K562 (cell line): ENCODE measurements at regions not wholly inside any gene's neighbourhood (a gene's known extent, or its start where the extent isn't known, plus 50 kb on each side); places are given as distances from the start of the nearest gene placed in this dataset.

Experiments used
- ATAC-seq: fragments of 200-7000 bp; cut with Tn5 transposase; 3 replicates; pipeline ENCODE4 v1.9.1; 2020; ENCODE audit warnings: moderate library complexity
- BruUV-seq: library from RNA; stranded (reverse); fragments of 400-500 nt; replicated peaks from 2 replicates; lab custom pipeline; 2021; lab: Mats Ljungman, UMichigan
- CTCF ChIA-PET: fragments of 300-600 bp; formaldehyde crosslinking; extraction: SDS; loops from one replicate; lab custom pipeline; 2021; ENCODE audit warnings: low intra/inter-chr PET ratio; lab: Yijun Ruan, JAX
- POLR2A ChIA-PET: fragments of 300-600, 350-650 bp; sonication (Branson Sonifier 250); formaldehyde crosslinking; extraction: SDS; loops from one replicate; lab custom pipeline; 2021; ENCODE audit warnings: antibody characterized with exemption, inconsistent platforms; lab: Yijun Ruan, JAX
- DNase-seq, 4 experiments: peaks; one replicate each; pipeline versions ENCODE4 v3.0.0 to v3.0.0-alpha.2; 2011 to 2018; ENCODE audit warnings: low spot score in 3 of 4, mixed read lengths in 3 of 4; ENCODE audit errors: extremely low read depth in 1 of 4
- FAIRE-seq: peaks from 2 replicates; lab custom pipeline; 2011; peaks lifted over from hg19 to GRCh38; lab: Jason Lieb, UNC
- H2AFZ ChIP-seq: 2 replicates; pipeline ENCODE4 v1.6.0; 2011; ENCODE audit warnings: low read depth, low read length, control low read depth, inconsistent platforms
- H3K27ac ChIP-seq: fragments of 200-600 bp; 3 replicates; pipeline ENCODE4 v1.8.0; 2011; ENCODE audit warnings: low read depth, mild to moderate bottlenecking, control low read depth, inconsistent platforms, low read length, moderate library complexity, mixed read lengths; ENCODE audit errors: extremely low read depth
- H3K27me3 ChIP-seq, 2 experiments: fragments of 300-600 bp in 1 of 2; 2 replicates in 1 of 2; 3 replicates in 1 of 2; pipeline versions ENCODE4 v1.6.0 to v1.8.0; 2011; ENCODE audit warnings: inconsistent platforms in 2 of 2, low read length in 2 of 2, mild to moderate bottlenecking in 1 of 2, mixed read lengths in 1 of 2, moderate library complexity in 1 of 2; ENCODE audit not compliant: control insufficient read depth in 2 of 2, insufficient read depth in 2 of 2
- H3K36me3 ChIP-seq: fragments of 300-600 bp; 3 replicates; pipeline ENCODE4 v1.8.0; 2011; ENCODE audit warnings: mild to moderate bottlenecking, low read length, inconsistent platforms; ENCODE audit not compliant: control insufficient read depth, insufficient read depth
- H3K4me1 ChIP-seq, 2 experiments: fragments of 200-600 bp in 1 of 2; replicated peaks in 1 of 2; 2 replicates in 1 of 2; 3 replicates in 1 of 2; pipeline versions ENCODE4 v1.5.1 to v1.8.0; 2011; ENCODE audit warnings: inconsistent platforms in 2 of 2, low read length in 2 of 2, mild to moderate bottlenecking in 1 of 2, mixed read lengths in 1 of 2, moderate library complexity in 1 of 2; ENCODE audit not compliant: control insufficient read depth in 2 of 2, insufficient read depth in 2 of 2
- H3K4me2 ChIP-seq: 2 replicates; pipeline ENCODE4 v1.6.1; 2011; ENCODE audit warnings: low read length, control low read depth, inconsistent platforms, mixed read lengths; ENCODE audit not compliant: insufficient read depth
- H3K4me3 ChIP-seq: fragments of 200-600 bp; sonication (generic), shearing (Covaris generic); 2 replicates; pipeline ENCODE4 v1.5.1; 2016; ENCODE audit warnings: control low read depth, inconsistent platforms
- H3K79me2 ChIP-seq: fragments of 200-600 bp; 3 replicates; pipeline ENCODE4 v1.8.0; 2011; ENCODE audit warnings: low read length, inconsistent platforms; ENCODE audit not compliant: control insufficient read depth, insufficient read depth
- H3K9ac ChIP-seq, 2 experiments: 2 replicates each; pipeline versions ENCODE4 v1.6.0 to v1.6.1; 2011; ENCODE audit warnings: low read depth in 2 of 2, low read length in 2 of 2, control low read depth in 1 of 2, inconsistent platforms in 1 of 2, mild to moderate bottlenecking in 1 of 2, mixed read lengths in 1 of 2; ENCODE audit not compliant: insufficient read depth in 1 of 2
- H3K9me1 ChIP-seq: one replicate; pipeline ENCODE4 v1.6.0; 2011; ENCODE audit warnings: inconsistent platforms, mild to moderate bottlenecking, low read length, moderate library complexity; ENCODE audit not compliant: control insufficient read depth, insufficient read depth
- H3K9me3 ChIP-seq: replicated peaks from 2 replicates; pipeline ENCODE4 v1.5.1; 2011; ENCODE audit warnings: low read depth, low read length, inconsistent platforms; ENCODE audit not compliant: control insufficient read depth, insufficient read depth
- H4K20me1 ChIP-seq: replicated peaks from 2 replicates; pipeline ENCODE4 v1.6.1; 2011; ENCODE audit warnings: low read length, inconsistent platforms, mixed read lengths; ENCODE audit not compliant: control insufficient read depth, insufficient read depth
- HLTF ChIP-seq: fragments of 450-650 bp; IDR thresholded peaks from 2 replicates; pipeline ENCODE4 v1.6.1; 2016
- HSF4 ChIP-seq: fragments of 250-450 bp; sonication (Bioruptor Pico); IDR thresholded peaks from 2 replicates; pipeline ENCODE4 v2.1.2; 2022; ENCODE audit warnings: mild to moderate bottlenecking, moderate library complexity, borderline replicate concordance
- OTX1 ChIP-seq: fragments of 450-650 bp; formaldehyde crosslinking; IDR thresholded peaks from 2 replicates; pipeline ENCODE4 v1.4.0; 2022; ENCODE audit warnings: mild to moderate bottlenecking
- ZBTB7A ChIP-seq: IDR thresholded peaks from 2 replicates; pipeline ENCODE4 v1.6.1; 2011; ENCODE audit warnings: low read depth, mild to moderate bottlenecking, low read length, moderate library complexity, borderline replicate concordance; ENCODE audit not compliant: control insufficient read depth
- ZNF766 ChIP-seq: fragments of 200-800 bp; sonication (Bioruptor generic); conservative IDR thresholded peaks from 2 replicates; pipeline ENCODE4 v1.6.1; 2016; ENCODE audit warnings: missing genetic modification characterization, missing compliant biosample characterization
- WGBS: fragments of 100-300 bp; shearing (Covaris generic); methylation state at CpG from one replicate; pipeline ENCODE4 v1.1.6; 2016; ENCODE audit warnings: low coverage, mixed read lengths; ENCODE audit not compliant: insufficient coverage; ENCODE audit errors: missing lambda C conversion rate; 5-methylcytosine and 5-hydroxymethylcytosine counted together
- in situ Hi-C: fragments of 300-500 bp; cut with MboI; formaldehyde crosslinking; loops from 4 replicates; pipeline ENCODE4 v1.15.0; 2018; ENCODE audit warnings: inconsistent platforms, mixed read lengths
- intact Hi-C: fragments of 100-400 bp; cut with micrococcal nuclease; formaldehyde crosslinking; loops from 2 replicates; pipeline ENCODE4 v1.14.2; 2022
- TF ChIP-seq, protein P1 (sequence below): fragments of 450-650 bp; conservative IDR thresholded peaks from 2 replicates; pipeline ENCODE4 v1.6.1; 2016; ENCODE audit warnings: missing genetic modification characterization, low read depth, mild to moderate bottlenecking, control low read depth, missing compliant biosample characterization
- TF ChIP-seq, protein P2 (sequence below): fragments of 250-450 bp; sonication (Bioruptor Pico); IDR thresholded peaks from 2 replicates; pipeline ENCODE4 v1.5.0; 2021; ENCODE audit warnings: mild to moderate bottlenecking, borderline replicate concordance
- TF ChIP-seq, protein P3 (sequence below), 3 experiments: fragments of 200-800 bp in 1 of 3; sonication (Bioruptor generic) in 1 of 3; sonication (generic) in 1 of 3; formaldehyde crosslinking in 1 of 3; IDR thresholded peaks; 2 replicates each; pipeline versions ENCODE4 v1.6.1 to v1.8.0; 2016 to 2022; ENCODE audit warnings: mild to moderate bottlenecking in 2 of 3, missing compliant biosample characterization in 2 of 3, missing genetic modification characterization in 2 of 3, missing genetic modification reagents in 1 of 3

DNA sequence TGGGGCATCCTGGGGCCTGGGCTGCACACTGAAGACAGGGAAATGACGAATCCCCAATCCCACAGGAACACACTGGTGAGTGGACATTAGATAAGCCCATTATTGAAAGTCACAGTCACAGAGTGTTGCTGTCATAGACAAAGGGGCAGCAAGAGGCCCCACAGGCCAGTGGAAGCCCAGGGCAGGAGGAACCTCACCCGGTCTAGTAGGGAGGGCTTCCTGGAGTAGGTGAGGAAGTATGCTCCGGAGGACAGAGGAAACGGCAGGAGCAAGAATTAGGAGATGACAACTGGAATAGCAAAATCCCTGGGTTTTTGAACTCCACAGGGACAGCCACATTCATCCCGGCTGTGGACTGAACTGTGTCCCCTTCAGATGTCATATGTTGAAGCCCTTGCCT, 101.2 kb downstream of the TPRA1 start:
- no peaks in the 10 kb centered on the region for H3K36me3 ChIP-seq
- ATAC-seq, result no peak

More for the DNA sequence above, 101.2 kb downstream of the TPRA1 start:
- Histone ChIP-seq H3K4me1 (no peaks in the 10 kb centered on the region), H3K27me3 (peaks cover 0 to 4% of the 10 kb centered on the region in 2 experiments; a peak in 1 of 5 replicates), H3K27ac (no peak overlapping the region), H3K9ac (no peak overlapping the region), H4K20me1 (no peaks in the 10 kb centered on the region), H3K9me1 (no peaks in the 10 kb centered on the region), H3K9me3 (no peaks in the 10 kb centered on the region), H3K79me2 (no peaks in the 10 kb centered on the region), H3K4me2 (no peak overlapping the region), H3K4me3 (no peak overlapping the region), H2AFZ (no peak overlapping the region)
- intact Hi-C loops, result no loop called here
- DNase-seq (no peak), FAIRE-seq (no peak)
- POLR2A ChIA-PET, result no interaction called here
- 0% methylated on average over 2 of the region's 5 CpGs for WGBS
- TF ChIP-seq ZBTB7A (no peak), HSF4 (CRISPR knock-in tag) (no peak), HLTF (no peak), ZNF766 (no peak), OTX1 (CRISPR knock-in tag) (no peak)
- TF ChIP-seq, protein P1, sequence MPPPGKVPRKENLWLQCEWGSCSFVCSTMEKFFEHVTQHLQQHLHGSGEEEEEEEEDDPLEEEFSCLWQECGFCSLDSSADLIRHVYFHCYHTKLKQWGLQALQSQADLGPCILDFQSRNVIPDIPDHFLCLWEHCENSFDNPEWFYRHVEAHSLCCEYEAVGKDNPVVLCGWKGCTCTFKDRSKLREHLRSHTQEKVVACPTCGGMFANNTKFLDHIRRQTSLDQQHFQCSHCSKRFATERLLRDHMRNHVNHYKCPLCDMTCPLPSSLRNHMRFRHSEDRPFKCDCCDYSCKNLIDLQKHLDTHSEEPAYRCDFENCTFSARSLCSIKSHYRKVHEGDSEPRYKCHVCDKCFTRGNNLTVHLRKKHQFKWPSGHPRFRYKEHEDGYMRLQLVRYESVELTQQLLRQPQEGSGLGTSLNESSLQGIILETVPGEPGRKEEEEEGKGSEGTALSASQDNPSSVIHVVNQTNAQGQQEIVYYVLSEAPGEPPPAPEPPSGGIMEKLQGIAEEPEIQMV (tag), result no peak
- TF ChIP-seq, protein P2, sequence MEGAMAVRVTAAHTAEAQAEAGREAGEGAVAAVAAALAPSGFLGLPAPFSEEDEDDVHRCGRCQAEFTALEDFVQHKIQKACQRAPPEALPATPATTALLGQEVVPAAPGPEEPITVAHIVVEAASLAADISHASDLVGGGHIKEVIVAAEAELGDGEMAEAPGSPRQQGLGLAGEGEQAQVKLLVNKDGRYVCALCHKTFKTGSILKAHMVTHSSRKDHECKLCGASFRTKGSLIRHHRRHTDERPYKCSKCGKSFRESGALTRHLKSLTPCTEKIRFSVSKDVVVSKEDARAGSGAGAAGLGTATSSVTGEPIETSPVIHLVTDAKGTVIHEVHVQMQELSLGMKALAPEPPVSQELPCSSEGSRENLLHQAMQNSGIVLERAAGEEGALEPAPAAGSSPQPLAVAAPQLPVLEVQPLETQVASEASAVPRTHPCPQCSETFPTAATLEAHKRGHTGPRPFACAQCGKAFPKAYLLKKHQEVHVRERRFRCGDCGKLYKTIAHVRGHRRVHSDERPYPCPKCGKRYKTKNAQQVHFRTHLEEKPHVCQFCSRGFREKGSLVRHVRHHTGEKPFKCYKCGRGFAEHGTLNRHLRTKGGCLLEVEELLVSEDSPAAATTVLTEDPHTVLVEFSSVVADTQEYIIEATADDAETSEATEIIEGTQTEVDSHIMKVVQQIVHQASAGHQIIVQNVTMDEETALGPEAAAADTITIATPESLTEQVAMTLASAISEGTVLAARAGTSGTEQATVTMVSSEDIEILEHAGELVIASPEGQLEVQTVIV (CRISPR knock-in tag), result no peak
- TF ChIP-seq, protein P3, sequence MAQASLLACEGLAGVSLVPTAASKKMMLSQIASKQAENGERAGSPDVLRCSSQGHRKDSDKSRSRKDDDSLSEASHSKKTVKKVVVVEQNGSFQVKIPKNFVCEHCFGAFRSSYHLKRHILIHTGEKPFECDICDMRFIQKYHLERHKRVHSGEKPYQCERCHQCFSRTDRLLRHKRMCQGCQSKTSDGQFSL (CRISPR knock-in tag; IDR thresholded peaks at IDR 0.05), result no peak
- TF ChIP-seq, protein P3 (tag; IDR thresholded peaks at IDR 0.05), result no peak
- CTCF ChIA-PET, result no interaction called here
- no TSS peak for BruUV-seq
- in situ Hi-C loops, result no loop called here
